C4-2B (cell line): ENCODE measurements at regions not wholly inside any gene's neighbourhood (a gene's known extent, or its start where the extent isn't known, plus 50 kb on each side); places are given as distances from the start of the nearest gene placed in this dataset.
A peak's percentile ranks its signal among the peaks of the same experiment; 100 is the strongest.
"Not testable (repeated sequence)": the region's sequence is repeated elsewhere in the genome, so short reads cannot be mapped to it uniquely, and the experiment has no call there.

Experiments
- H3K27ac ChIP-seq: fragments of 450-650 bp; 2 replicates; pipeline ENCODE4 v1.5.1; 2017
- ZFX ChIP-seq: fragments of 450-650 bp; IDR thresholded peaks from 2 replicates; pipeline ENCODE4 v1.6.1; 2017
- TF ChIP-seq, protein P1 (sequence below): fragments of 450-650 bp; conservative IDR thresholded peaks from 2 replicates; pipeline ENCODE4 v1.5.1; 2017; ENCODE audit warnings: mild to moderate bottlenecking

DNA sequence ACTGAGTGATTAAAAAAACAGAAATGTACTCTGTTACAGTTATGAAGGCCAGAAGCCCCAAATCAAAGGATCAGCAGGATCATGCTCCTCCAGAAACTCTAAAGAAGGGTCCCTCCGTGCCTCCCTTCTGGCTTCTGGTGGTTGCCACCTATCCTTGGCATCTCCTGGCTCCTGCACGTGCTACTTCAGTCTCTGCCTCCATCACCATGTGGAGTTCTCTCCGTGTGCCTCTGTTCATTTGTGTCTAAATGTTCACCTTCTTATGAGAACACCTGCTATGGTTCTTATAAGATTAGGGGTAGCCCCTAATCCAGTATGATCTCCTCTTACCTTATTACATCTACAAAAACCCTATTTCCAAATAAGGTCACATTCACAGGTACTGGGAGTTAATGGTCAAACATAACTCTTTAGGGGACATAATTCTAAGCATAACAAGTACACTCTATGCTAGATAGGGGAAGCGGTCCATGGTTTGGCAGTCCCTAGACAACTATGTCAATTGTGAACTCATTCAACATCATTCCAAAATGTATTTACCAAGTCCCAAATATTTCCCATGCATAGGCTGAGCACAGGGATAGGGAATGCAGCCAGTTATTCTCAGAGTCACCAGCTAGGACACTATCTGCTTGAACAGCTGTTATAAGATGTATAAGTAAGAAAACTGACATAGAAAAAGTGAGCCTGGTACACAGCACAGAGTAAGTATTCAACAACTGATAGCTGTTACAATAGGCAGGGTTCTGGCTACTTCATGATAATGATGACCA, 295.5 kb upstream of the BOD1L1 start:
- H3K27ac ChIP-seq, result no peak overlapping the region
- no peak for TF ChIP-seq ZFX
- TF ChIP-seq, protein P1, sequence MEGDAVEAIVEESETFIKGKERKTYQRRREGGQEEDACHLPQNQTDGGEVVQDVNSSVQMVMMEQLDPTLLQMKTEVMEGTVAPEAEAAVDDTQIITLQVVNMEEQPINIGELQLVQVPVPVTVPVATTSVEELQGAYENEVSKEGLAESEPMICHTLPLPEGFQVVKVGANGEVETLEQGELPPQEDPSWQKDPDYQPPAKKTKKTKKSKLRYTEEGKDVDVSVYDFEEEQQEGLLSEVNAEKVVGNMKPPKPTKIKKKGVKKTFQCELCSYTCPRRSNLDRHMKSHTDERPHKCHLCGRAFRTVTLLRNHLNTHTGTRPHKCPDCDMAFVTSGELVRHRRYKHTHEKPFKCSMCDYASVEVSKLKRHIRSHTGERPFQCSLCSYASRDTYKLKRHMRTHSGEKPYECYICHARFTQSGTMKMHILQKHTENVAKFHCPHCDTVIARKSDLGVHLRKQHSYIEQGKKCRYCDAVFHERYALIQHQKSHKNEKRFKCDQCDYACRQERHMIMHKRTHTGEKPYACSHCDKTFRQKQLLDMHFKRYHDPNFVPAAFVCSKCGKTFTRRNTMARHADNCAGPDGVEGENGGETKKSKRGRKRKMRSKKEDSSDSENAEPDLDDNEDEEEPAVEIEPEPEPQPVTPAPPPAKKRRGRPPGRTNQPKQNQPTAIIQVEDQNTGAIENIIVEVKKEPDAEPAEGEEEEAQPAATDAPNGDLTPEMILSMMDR, result no peak

DNA sequence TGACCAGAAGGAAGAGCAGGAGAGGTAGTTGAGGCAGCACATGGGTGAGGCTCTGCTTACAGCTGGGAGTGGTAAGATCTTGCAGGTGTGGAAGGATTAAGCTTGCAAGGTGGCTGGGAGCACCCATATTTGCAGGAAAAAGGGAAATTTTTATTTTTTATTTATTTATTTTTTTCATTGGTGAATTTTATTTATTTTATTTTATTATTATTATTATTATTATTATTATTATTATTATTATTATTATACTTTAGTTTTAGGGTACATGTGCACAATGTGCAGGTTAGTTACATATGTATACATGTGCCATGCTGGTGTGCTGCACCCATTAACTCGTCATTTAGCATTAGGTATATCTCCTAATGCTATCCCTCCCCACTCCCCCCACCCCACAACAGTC, 297.4 kb upstream of the BOD1L1 start:
- not testable (repeated sequence) for H3K27ac ChIP-seq

DNA sequence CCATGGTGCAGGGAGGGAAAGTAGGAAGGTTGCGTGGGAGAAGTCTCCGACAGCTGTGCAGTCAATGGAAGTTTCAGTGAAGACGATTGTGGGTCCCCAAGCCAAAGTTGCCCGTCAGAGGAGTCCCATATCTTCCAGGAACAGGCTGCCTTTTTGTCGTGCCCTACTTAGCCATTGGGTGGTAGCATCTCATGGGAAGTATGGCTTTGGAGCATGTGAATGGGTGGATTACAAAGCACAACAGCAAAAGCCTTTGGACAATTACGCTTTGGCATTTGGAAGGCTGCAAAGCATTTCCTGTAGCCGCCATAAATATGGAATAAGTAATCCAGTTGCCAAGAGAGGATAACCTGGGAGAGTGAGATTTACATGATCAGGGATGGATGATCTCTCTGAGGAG, 300.7 kb upstream of the BOD1L1 start:
- no peak for TF ChIP-seq ZFX
- TF ChIP-seq, protein P1, result no peak

DNA sequence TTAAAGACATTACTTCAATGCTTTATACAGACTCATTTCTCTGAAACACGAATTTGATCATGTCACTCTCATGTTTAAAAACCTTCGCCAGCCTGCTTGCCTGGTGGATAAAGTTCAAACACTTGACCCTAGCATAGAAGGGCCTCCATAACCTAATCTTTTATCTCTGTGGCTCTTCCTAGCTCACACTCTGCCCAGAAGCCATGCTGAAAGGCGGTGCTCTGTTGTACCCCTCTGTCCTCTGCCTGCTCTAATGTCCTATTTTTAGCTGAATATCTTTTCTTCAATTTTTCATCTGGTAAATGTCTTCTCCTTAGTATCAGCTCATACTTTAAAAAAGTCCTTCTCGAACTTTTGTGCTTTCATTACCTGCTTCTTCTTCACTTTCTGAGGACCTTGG, 302.6 kb upstream of the BOD1L1 start:
- no peak overlapping the region for H3K27ac ChIP-seq
- TF ChIP-seq, protein P1, result no peak
- no peak for TF ChIP-seq ZFX

More for the DNA sequence above, 300.7 kb upstream of the BOD1L1 start:
- H3K27ac ChIP-seq, result no peak overlapping the region

DNA sequence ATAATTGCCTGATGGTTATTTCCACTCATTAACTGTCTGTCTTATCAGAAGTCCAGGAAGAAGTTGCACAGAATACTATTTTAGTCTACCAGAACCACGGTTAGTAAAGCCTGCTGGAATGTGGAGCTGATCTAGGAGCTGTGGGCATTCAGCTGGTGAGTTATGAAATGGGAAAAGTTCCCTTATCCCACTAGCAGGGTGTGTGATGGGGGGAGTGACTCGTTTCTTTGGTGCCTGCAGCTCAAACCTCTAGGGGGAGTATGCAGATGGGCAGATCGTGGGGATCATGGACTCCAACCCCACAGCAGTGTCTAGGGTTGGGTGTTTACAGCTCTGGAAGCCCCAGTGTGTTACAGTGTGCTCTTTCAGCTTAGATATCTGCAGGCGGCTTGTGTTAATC, 305.7 kb upstream of the BOD1L1 start:
- TF ChIP-seq, protein P1, result peak; percentile 9; the same call in 1 of the 2 replicates
- no peak for TF ChIP-seq ZFX
- H3K27ac ChIP-seq, result no peak overlapping the region

DNA sequence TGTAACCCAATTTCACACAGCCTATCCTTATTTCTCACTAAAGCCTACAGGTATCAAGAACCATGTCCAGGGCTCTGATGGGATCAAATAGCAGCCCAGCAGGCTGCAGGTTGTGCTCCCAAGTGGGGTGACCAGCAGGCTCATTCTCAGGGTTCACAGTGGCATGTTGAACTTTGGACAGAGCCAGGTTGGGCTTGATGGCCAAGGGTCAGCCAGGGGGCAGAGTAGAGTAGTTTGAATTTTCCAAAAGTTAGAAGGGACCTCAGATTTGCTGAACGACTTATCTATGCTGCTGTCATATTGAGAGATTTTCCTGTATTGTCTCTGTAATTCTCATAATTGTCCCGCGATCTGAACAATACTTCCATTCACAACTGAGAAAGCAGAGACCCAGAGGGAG, 310.8 kb upstream of the BOD1L1 start:
- TF ChIP-seq, protein P1, result no peak
- TF ChIP-seq ZFX, result no peak
- H3K27ac ChIP-seq, result no peak overlapping the region

DNA sequence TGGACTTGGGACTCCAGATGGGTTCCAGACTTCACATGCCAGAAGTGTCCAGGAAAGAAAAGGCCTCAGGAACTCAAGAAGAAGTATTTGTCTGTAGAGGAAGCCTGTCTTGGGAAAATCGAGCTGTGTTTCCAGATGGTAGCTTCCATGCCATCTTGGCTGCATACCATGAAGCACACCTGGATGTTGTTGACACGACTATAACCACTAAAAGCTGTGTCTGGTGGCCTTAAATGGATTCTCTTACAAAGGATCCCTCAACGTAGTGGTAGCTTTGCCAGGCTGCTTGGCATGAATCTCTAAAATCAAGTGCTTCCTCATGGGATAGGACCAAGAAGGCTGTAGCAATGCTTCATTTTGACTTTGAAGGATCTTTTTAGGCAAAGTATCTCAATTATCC, 313.4 kb upstream of the BOD1L1 start:
- TF ChIP-seq, protein P1, result no peak
- TF ChIP-seq ZFX, result no peak
- no peak overlapping the region for H3K27ac ChIP-seq

DNA sequence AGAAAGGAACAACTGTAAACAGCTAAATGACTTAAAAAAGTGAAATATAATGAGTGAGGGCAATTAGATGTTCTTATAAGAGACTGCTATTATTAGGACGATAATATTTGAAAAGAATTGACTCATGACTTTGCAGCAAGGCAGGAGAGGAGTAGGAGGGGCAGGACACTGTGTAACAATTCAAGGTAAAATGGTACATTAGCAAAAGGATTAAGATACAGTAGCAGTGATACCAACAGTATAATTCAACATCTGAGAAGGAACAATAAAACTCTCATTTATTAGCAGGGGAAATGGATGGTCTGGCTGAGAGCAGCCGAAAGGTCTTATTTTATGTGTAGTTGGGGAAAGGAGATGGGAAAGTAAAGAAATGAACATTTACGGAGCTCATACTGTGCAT, 315.5 kb upstream of the BOD1L1 start:
- H3K27ac ChIP-seq, result no peak overlapping the region

More for the DNA sequence above, 315.5 kb upstream of the BOD1L1 start:
- no peak for TF ChIP-seq ZFX
- TF ChIP-seq, protein P1, result no peak
